DMS153 treated with DMSO at 0.1 percent for 48 hours (cell line): ENCODE measurements at regions not wholly inside any gene's neighbourhood (a gene's known extent, or its start where the extent isn't known, plus 50 kb on each side); places are given as distances from the start of the nearest gene placed in this dataset.
A peak's percentile ranks its signal among the peaks of the same experiment; 100 is the strongest.
"Not testable (repeated sequence)": the region's sequence is repeated elsewhere in the genome, so short reads cannot be mapped to it uniquely, and the experiment has no call there.

Experiments
- DNase-seq: peaks from one replicate; lab custom pipeline; 2025; ENCODE audit not compliant: unreplicated experiment; lab: John Stamatoyannopoulos, UW

GRCh38 chr2:173544641-173545363 is 190.1 kb downstream of the CDCA7 start:
- DNase-seq = no peak

GRCh38 chr2:173545364-173545763 is 190.7 kb downstream of the CDCA7 start:
- no peak for DNase-seq

- DNase-seq = no peak
Measured at GRCh38 chr2:173547499-173547898, 192.8 kb downstream of the CDCA7 start.

DNA sequence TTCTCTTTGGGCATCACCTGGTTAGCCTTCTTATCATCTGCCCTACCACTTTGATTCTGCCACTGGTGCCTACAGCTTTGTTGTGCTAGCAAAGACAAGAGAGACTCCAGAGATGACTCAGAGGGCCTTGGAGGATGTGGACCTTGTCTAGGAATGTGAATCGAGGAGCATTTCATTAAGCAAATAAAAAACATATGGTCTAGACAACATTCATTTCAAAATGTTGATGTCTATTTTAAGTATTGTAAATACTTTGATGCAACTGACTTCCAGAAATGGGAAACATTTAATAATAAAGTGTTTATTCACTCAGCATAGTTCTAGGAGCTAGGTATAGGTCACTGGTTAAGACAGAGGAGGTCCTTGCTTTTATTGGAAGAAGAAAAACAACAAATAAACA is 195.5 kb downstream of the CDCA7 start:
- no peak for DNase-seq

GRCh38 chr2:173552531-173552930 is 197.9 kb downstream of the CDCA7 start:
- no peak for DNase-seq

GRCh38 chr2:173553593-173553992 is 198.9 kb downstream of the CDCA7 start:
- DNase-seq = no peak

GRCh38 chr2:173555833-173556232 is 201.2 kb downstream of the CDCA7 start:
- DNase-seq = peak; percentile 43

DNA sequence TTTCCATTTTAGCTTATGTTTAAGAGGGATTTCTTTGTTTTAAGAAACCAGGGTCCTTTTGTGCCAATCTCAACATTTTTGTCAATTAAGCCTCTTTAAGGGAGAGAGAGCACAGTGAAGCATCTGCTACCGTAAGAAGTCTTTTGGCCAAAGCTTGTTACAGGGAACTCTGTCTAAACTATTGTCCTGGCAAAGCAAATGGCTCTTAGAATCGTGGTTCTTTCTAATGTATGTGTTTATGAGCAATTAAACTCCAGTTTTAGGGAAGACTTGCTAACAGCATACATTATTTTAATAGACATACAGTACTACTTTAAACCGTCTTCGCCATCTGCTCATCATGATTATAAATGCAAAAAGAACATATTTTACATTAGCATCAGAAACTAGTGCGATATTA is 202.1 kb downstream of the CDCA7 start:
- DNase-seq = no peak

GRCh38 chr2:173557497-173557896 is 202.8 kb downstream of the CDCA7 start:
- DNase-seq = no peak

GRCh38 chr2:173567493-173567892 is 212.8 kb downstream of the CDCA7 start:
- no peak for DNase-seq

GRCh38 chr2:173568054-173568453 is 213.4 kb downstream of the CDCA7 start:
- no peak for DNase-seq

DNA sequence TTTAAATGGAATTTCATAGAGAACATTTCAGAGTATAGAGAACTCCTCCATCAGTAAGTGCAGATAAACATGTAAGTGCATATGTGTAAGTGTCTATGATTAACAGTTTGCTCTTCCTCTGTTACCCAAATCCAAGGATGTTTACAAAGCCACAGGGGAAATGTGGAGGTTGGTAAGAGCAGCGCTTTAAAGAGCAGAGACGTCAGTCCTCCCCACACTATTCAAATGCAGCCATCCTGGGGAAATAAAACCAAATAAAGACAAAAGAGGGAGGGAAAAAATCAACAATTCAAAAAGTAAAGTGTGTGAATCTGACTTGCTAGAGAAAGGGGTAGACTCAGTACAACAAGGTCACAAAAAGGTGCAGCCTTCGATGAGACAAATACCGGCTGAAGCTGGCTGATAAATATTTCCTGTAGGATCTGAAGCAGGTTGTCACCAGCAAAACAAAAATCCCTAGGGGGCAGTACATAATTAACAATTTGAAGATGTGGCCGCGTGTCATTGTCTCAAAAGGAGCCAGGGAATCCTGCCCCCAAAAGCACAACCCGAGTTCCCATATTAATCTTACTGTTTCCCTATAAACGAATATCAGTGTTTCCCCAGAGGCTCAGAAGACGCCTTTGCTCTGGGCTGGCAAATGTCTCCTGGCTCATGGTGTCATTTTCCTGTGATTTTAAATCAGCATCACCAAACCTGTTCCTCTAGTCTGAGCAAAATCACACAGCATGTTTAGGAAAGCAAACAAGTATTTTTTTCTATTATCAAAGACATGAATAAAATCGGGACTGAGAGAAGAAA is 216.5 kb downstream of the CDCA7 start:
- peak; percentile 82 for DNase-seq

DNA sequence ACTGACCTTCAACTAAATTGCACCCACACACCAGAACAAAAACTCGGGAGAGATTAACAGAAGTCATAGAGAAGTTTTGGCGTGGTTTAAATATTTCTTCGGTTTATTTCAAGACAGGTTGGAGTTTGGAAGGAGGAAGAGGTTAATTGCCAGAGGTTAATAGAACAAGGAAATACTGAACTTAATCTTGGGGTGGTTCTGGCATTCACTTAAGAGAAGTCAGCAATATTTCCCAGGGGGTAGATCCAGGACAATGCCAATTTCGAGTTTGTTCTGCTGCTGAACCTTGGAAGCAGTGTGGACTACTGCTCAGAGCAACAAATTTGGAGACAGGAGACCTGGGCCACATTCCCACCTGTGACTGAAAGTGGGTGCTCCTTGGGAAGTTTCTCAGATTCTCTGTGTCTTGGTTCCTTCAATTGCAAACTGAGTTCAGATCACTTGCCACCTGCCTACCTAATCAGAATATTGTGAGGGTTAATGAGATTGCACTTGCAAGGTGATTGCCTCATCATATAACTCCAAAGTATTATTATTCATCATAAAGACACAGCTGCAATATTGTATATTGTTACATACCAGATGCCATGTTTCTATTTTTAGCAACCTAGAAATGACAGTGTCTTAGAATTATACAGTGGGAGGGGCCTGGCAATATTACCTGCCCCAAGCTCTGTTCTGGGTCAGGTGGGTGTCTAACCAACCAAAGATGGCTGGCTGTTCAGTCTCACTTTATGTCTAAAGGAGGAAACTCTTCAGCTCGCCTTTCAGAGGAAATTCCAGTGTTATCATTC is 217.4 kb downstream of the CDCA7 start:
- no peak for DNase-seq

DNA sequence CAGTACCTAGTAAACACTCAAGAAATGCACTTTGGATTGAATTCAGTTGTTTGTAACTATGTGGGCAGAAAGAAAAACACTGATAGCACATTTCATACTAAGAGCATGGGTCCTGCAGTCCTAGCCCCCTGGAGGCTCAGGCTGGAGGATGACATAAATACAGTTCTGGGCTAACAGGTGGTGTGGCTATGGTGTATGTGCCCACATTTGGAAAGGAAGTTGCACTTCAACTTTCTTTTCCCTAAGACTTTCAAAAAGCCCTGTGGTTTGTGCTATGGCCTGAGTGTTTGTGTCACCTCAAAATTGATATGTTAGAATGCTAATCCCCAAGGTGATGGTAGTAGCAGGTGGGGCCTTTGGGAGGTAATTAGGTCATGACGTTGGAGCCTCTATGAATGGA is 218.2 kb downstream of the CDCA7 start:
- DNase-seq = no peak

GRCh38 chr2:173573782-173574181 is 219.1 kb downstream of the CDCA7 start:
- DNase-seq = not testable (repeated sequence)

DNA sequence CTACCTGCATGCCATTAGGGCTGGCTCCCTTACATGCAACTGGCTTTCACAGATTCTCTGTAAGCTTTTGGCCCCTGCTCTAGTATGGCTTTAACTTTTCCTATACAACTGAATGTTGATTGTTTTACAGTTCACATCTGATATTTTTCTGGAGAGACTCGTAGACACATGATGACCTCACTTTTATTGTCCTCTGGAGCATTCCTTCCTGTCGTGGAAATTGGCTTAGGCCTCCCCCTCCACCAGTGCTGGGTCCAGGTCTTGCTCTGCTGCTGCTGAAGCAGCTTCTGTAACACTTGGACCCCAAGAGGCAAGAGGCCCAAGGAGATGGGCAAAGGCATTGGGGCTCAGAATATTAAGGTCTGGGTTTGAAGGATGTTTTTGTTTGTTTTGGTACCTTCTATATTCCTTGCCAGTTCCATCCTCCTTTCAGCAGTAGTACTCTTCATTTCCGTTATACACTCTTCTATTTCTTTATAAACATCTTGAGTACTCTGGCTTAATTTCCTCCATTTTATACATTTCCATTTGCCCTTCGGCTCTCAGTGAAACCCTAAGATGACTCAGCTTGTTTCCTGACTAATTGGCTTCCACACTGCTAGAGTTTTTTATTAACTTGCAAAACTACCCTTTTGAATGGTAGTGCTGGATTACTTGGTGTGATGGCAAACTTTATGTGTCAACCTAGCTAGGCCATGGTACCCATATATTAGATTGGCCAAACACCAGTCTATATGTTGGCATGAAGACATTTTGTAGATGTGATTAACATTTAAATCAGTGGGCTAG is 219.8 kb downstream of the CDCA7 start:
- no peak for DNase-seq

- peak; percentile 17 for DNase-seq
Measured at GRCh38 chr2:173578404-173579107, 223.9 kb downstream of the CDCA7 start.

GRCh38 chr2:173580351-173580750 is 225.7 kb downstream of the CDCA7 start:
- DNase-seq = no peak

GRCh38 chr2:173580956-173581355 is 226.3 kb downstream of the CDCA7 start:
- no peak for DNase-seq

DNA sequence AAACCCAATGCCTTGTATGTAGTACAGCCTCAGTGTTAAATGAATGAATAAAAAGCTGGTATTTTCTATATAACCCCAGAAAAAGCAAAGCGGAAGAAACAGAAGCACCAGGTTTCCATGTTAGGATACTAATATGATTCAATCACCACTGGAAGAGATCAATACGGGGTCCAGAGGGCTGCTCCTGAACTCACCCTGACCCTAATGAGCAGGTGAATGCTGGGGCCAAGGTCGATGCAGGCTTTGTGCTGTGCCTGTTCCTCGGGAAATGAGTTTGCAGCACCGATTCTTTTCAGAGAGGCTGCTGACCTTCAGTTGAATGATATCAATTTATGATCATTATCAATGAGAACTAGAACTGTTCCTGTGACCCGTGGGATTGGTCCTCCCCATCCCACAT is 228.5 kb downstream of the CDCA7 start:
- no peak for DNase-seq
